HEK293 (cell line): ENCODE measurements at regions not wholly inside any gene's neighbourhood (a gene's known extent, or its start where the extent isn't known, plus 50 kb on each side); places are given as distances from the start of the nearest gene placed in this dataset.

Source experiments
- CTCF ChIA-PET: fragments of 350-600 bp; formaldehyde crosslinking; extraction: SDS; loops from one replicate; lab custom pipeline; 2021; ENCODE audit warnings: antibody characterized with exemption; lab: Yijun Ruan, JAX
- POLR2A ChIA-PET: fragments of 300-600 bp; formaldehyde crosslinking; extraction: SDS; loops from one replicate; lab custom pipeline; 2020; ENCODE audit warnings: antibody characterized with exemption, inconsistent platforms; lab: Yijun Ruan, JAX
- H3K27ac ChIP-seq: fragments of 200-500 bp; sonication (Bioruptor generic); 2 replicates; pipeline ENCODE4 v1.5.1; 2014; ENCODE audit warnings: low read depth, low read length, control low read depth, inconsistent platforms; ENCODE audit errors: extremely low read depth
- H3K36me3 ChIP-seq, 2 experiments: fragments of 200-500 bp in 1 of 2; sonication (Bioruptor generic) in 1 of 2; 1 replicate in 1 of 2; 2 replicates in 1 of 2; pipeline ENCODE4 v1.5.1; 2014 to 2017; ENCODE audit warnings: inconsistent platforms in 2 of 2, low read length in 2 of 2; ENCODE audit not compliant: control insufficient read depth in 2 of 2, insufficient read depth in 1 of 2
- H3K4me1 ChIP-seq: fragments of 200-500 bp; sonication (Bioruptor generic); 2 replicates; pipeline ENCODE4 v1.5.1; 2014; ENCODE audit warnings: mild to moderate bottlenecking, low read length, inconsistent platforms; ENCODE audit not compliant: control insufficient read depth, insufficient read depth
- H3K4me3 ChIP-seq: 2 replicates; pipeline ENCODE4 v1.5.1; 2011; ENCODE audit warnings: low read depth, mild to moderate bottlenecking, control low read depth, low read length, moderate library complexity
- H3K9me3 ChIP-seq: fragments of 200-500 bp; sonication (Bioruptor generic); 2 replicates; pipeline ENCODE4 v1.5.1; 2014; ENCODE audit warnings: low read depth, low read length, inconsistent platforms; ENCODE audit not compliant: control insufficient read depth, insufficient read depth
- KLF17 ChIP-seq: fragments of 450-650 bp; formaldehyde crosslinking; IDR thresholded peaks from 2 replicates; pipeline ENCODE4 v1.5.1; 2016; ENCODE audit warnings: missing biosample characterization, missing genetic modification characterization
- PRDM10 ChIP-seq: fragments of 450-650 bp; formaldehyde crosslinking; IDR thresholded peaks from 2 replicates; pipeline ENCODE4 v1.5.1; 2016; ENCODE audit warnings: missing biosample characterization, missing genetic modification characterization
- SALL2 ChIP-seq: fragments of 450-650 bp; formaldehyde crosslinking; IDR thresholded peaks from 2 replicates; pipeline ENCODE4 v1.5.0; 2017; ENCODE audit warnings: missing biosample characterization, mild to moderate bottlenecking, missing genetic modification characterization, borderline replicate concordance
- TCF7L2 ChIP-seq: IDR thresholded peaks from 2 replicates; pipeline ENCODE4 v1.6.1; 2011; ENCODE audit warnings: low read depth, mild to moderate bottlenecking, inconsistent platforms, low read length, moderate library complexity, borderline replicate concordance
- TRIM28 ChIP-seq: IDR thresholded peaks from 2 replicates; pipeline ENCODE4 v1.6.1; 2011; ENCODE audit warnings: low read length, control low read depth, borderline replicate concordance
- ZBTB11 ChIP-seq: fragments of 450-650 bp; formaldehyde crosslinking; conservative IDR thresholded peaks from 2 replicates; pipeline ENCODE4 v1.5.1; 2016; ENCODE audit warnings: low read depth, missing biosample characterization, missing genetic modification characterization
- ZBTB20 ChIP-seq: fragments of 450-650 bp; formaldehyde crosslinking; IDR thresholded peaks from 2 replicates; pipeline ENCODE4 v1.5.1; 2016; ENCODE audit warnings: missing biosample characterization, missing genetic modification characterization
- ZBTB44 ChIP-seq: fragments of 450-650 bp; IDR thresholded peaks from 2 replicates; pipeline ENCODE4 v1.5.1; 2018; ENCODE audit warnings: missing biosample characterization, mild to moderate bottlenecking, missing genetic modification characterization
- ZBTB8A ChIP-seq: fragments of 450-650 bp; formaldehyde crosslinking; IDR thresholded peaks from 2 replicates; pipeline ENCODE4 v1.5.1; 2016; ENCODE audit warnings: missing biosample characterization, missing genetic modification characterization
- ZNF366 ChIP-seq: fragments of 450-650 bp; formaldehyde crosslinking; conservative IDR thresholded peaks from 2 replicates; pipeline ENCODE4 v1.5.1; 2016; ENCODE audit warnings: missing biosample characterization, missing genetic modification characterization
- ZNF530 ChIP-seq: fragments of 450-650 bp; formaldehyde crosslinking; IDR thresholded peaks from 2 replicates; pipeline ENCODE4 v1.5.1; 2016; ENCODE audit warnings: low read depth, missing biosample characterization, missing genetic modification characterization
- ZNF548 ChIP-seq: fragments of 450-650 bp; formaldehyde crosslinking; IDR thresholded peaks from 2 replicates; pipeline ENCODE4 v1.5.1; 2016; ENCODE audit warnings: missing biosample characterization, missing genetic modification characterization
- ZNF701 ChIP-seq: fragments of 450-650 bp; formaldehyde crosslinking; IDR thresholded peaks from 2 replicates; pipeline ENCODE4 v1.5.1; 2016; ENCODE audit warnings: missing biosample characterization, missing genetic modification characterization
- ZNF704 ChIP-seq: fragments of 450-650 bp; formaldehyde crosslinking; IDR thresholded peaks from 2 replicates; pipeline ENCODE4 v1.5.1; 2016; ENCODE audit warnings: missing biosample characterization, missing genetic modification characterization
- TF ChIP-seq, protein P1 (sequence below): fragments of 450-650 bp; formaldehyde crosslinking; IDR thresholded peaks from 2 replicates; pipeline ENCODE4 v1.5.1; 2017; ENCODE audit warnings: missing biosample characterization, missing genetic modification characterization
- TF ChIP-seq, protein P2 (sequence below): fragments of 450-650 bp; formaldehyde crosslinking; IDR thresholded peaks from 2 replicates; pipeline ENCODE4 v1.5.1; 2016; ENCODE audit warnings: missing biosample characterization, missing genetic modification characterization

DNA sequence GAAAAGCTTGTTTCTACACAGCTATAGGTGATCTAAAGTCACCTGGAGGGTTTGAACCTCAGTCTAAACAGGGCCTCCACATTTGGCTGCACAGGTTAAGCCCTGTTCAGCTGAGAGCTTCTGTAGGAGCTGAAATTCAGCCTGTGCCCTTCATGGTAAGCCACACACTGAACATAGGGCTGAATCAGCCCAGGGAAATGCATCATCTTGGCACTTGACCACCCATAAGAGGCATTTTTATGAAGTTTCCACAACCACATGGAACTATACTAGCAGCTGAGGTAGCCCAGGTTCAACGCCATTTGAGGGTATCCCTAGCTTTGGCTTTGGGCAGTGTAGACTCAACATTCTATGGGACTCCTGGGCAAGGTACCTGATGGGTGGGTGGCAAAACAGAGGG, 126.8 kb downstream of the FAM174B start:
- ChIA-PET POLR2A (no interaction called here), CTCF (interaction anchor here (0.5 to 1.0 kb wide), 3 partner anchors 137 to 403 kb away, joined by 4 read pairs; no protein-coding TSS in a partner anchor)
- H3K4me1 ChIP-seq: 0 out of 2 replicates have a peak, but pooled peaks cover 2% of the 10 kb centered on the region
- peaks cover 5% of the 10 kb centered on the region; the same call in 1 of the 2 replicates for H3K9me3 ChIP-seq
- H3K4me3 ChIP-seq: no peak overlapping the region
- H3K27ac ChIP-seq: no peak overlapping the region
- no peaks in the 10 kb centered on the region for H3K36me3 ChIP-seq
- TF ChIP-seq, protein P1, sequence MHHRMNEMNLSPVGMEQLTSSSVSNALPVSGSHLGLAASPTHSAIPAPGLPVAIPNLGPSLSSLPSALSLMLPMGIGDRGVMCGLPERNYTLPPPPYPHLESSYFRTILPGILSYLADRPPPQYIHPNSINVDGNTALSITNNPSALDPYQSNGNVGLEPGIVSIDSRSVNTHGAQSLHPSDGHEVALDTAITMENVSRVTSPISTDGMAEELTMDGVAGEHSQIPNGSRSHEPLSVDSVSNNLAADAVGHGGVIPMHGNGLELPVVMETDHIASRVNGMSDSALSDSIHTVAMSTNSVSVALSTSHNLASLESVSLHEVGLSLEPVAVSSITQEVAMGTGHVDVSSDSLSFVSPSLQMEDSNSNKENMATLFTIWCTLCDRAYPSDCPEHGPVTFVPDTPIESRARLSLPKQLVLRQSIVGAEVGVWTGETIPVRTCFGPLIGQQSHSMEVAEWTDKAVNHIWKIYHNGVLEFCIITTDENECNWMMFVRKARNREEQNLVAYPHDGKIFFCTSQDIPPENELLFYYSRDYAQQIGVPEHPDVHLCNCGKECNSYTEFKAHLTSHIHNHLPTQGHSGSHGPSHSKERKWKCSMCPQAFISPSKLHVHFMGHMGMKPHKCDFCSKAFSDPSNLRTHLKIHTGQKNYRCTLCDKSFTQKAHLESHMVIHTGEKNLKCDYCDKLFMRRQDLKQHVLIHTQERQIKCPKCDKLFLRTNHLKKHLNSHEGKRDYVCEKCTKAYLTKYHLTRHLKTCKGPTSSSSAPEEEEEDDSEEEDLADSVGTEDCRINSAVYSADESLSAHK: no peak
- no peak for TF ChIP-seq ZBTB44 (tag by site-specific recombination)
- TF ChIP-seq PRDM10 (tag by site-specific recombination): no peak
- no peak for TF ChIP-seq ZNF530 (tag by site-specific recombination)
- no peak for TF ChIP-seq SALL2 (tag by site-specific recombination)
- TF ChIP-seq ZNF548: no peak
- TF ChIP-seq, protein P2, sequence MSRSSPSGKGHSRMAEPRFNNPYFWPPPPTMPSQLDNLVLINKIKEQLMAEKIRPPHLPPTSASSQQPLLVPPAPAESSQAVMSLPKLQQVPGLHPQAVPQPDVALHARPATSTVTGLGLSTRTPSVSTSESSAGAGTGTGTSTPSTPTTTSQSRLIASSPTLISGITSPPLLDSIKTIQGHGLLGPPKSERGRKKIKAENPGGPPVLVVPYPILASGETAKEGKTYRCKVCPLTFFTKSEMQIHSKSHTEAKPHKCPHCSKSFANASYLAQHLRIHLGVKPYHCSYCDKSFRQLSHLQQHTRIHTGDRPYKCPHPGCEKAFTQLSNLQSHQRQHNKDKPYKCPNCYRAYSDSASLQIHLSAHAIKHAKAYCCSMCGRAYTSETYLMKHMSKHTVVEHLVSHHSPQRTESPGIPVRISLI: no peak
- TF ChIP-seq ZBTB20 (tag by site-specific recombination): no peak
- no peak for TF ChIP-seq TCF7L2
- TF ChIP-seq ZNF701 (tag by site-specific recombination): no peak
- no peak for TF ChIP-seq TRIM28
- no peak for TF ChIP-seq ZBTB11 (tag by site-specific recombination)
- TF ChIP-seq ZNF704 (tag by site-specific recombination): no peak
- TF ChIP-seq ZBTB8A (tag by site-specific recombination): no peak
- TF ChIP-seq KLF17: no peak
- TF ChIP-seq ZNF366 (tag by site-specific recombination): no peak
